GM21526 (cell line): ENCODE measurements at regions not wholly inside any gene's neighbourhood (a gene's known extent, or its start where the extent isn't known, plus 50 kb on each side); places are given as distances from the start of the nearest gene placed in this dataset.

Experiments used
- ATAC-seq: cut with Tn5 transposase; IDR thresholded peaks from one replicate; pipeline ENCODE4 v1.9.1; 2021; ENCODE audit warnings: moderate library complexity; ENCODE audit not compliant: unreplicated experiment, low FRiP score

- no peak for ATAC-seq
Measured at GRCh38 chr4:4808086-4808485, 51.4 kb upstream of the MSX1 start.

- no peak for ATAC-seq
Measured at GRCh38 chr4:4805887-4806286, 53.6 kb upstream of the MSX1 start.

GRCh38 chr4:4803912-4804296, 55.6 kb upstream of the MSX1 start:
- ATAC-seq, result no peak

- no peak for ATAC-seq
Measured at GRCh38 chr4:4803216-4803911, 56.1 kb upstream of the MSX1 start.

- no peak for ATAC-seq
Measured at GRCh38 chr4:4800646-4801408, 58.6 kb upstream of the MSX1 start.

GRCh38 chr4:4794421-4794820, 65.0 kb upstream of the MSX1 start:
- no peak for ATAC-seq

- ATAC-seq, result no peak
Measured at GRCh38 chr4:4792466-4792865, 67.0 kb upstream of the MSX1 start.

GRCh38 chr4:4791299-4792111, 68.0 kb upstream of the MSX1 start:
- ATAC-seq, result no peak

GRCh38 chr4:4789462-4789861, 70.0 kb upstream of the MSX1 start:
- ATAC-seq, result no peak

GRCh38 chr4:4788573-4788972, 70.9 kb upstream of the MSX1 start:
- no peak for ATAC-seq

GRCh38 chr4:4787421-4787820, 72.0 kb upstream of the MSX1 start:
- no peak for ATAC-seq

GRCh38 chr4:4784379-4784778, 75.1 kb upstream of the MSX1 start:
- ATAC-seq, result no peak

GRCh38 chr4:4783847-4784246, 75.6 kb upstream of the MSX1 start:
- no peak for ATAC-seq

GRCh38 chr4:4782969-4783368, 76.5 kb upstream of the MSX1 start:
- no peak for ATAC-seq

GRCh38 chr4:4781936-4782707, 77.3 kb upstream of the MSX1 start:
- no peak for ATAC-seq

- no peak for ATAC-seq
Measured at GRCh38 chr4:4780729-4781244, 78.7 kb upstream of the MSX1 start.

GRCh38 chr4:4779486-4779885, 80.0 kb upstream of the MSX1 start:
- ATAC-seq, result no peak

GRCh38 chr4:4779054-4779453, 80.4 kb upstream of the MSX1 start:
- ATAC-seq, result no peak

- ATAC-seq, result no peak
Measured at GRCh38 chr4:4778554-4778953, 80.9 kb upstream of the MSX1 start.

GRCh38 chr4:4776934-4777333, 82.5 kb upstream of the MSX1 start:
- no peak for ATAC-seq
